HG03442 (cell line): ENCODE measurements at regions not wholly inside any gene's neighbourhood (a gene's known extent, or its start where the extent isn't known, plus 50 kb on each side); places are given as distances from the start of the nearest gene placed in this dataset.

Experiments used
- ATAC-seq: cut with Tn5 transposase; IDR thresholded peaks from one replicate; pipeline ENCODE4 v1.9.1; 2021; ENCODE audit warnings: mild to moderate bottlenecking, moderate library complexity; ENCODE audit not compliant: unreplicated experiment

GRCh38 chr4:149927514-149927913, 111.9 kb upstream of the IQCM start:
- ATAC-seq: no peak

- no peak for ATAC-seq
Observed at GRCh38 chr4:149928507-149928906, 112.9 kb upstream of the IQCM start.

GRCh38 chr4:149931431-149931830, 115.8 kb upstream of the IQCM start:
- ATAC-seq: no peak

GRCh38 chr4:149932188-149932587, 116.5 kb upstream of the IQCM start:
- no peak for ATAC-seq

- no peak for ATAC-seq
Observed at GRCh38 chr4:149933120-149933519, 117.5 kb upstream of the IQCM start.

- ATAC-seq: no peak
Observed at GRCh38 chr4:149933883-149934282, 118.2 kb upstream of the IQCM start.

GRCh38 chr4:149949381-149949780, 128.9 kb upstream of the DCLK2 start:
- ATAC-seq: no peak

- ATAC-seq: no peak
Observed at GRCh38 chr4:149951152-149951900, 126.9 kb upstream of the DCLK2 start.

- ATAC-seq: no peak
Observed at GRCh38 chr4:149952101-149952500, 126.1 kb upstream of the DCLK2 start.

- no peak for ATAC-seq
Observed at GRCh38 chr4:149952716-149953115, 125.5 kb upstream of the DCLK2 start.

- ATAC-seq: no peak
Observed at GRCh38 chr4:149955780-149956390, 122.4 kb upstream of the DCLK2 start.

GRCh38 chr4:149956678-149957077, 121.6 kb upstream of the DCLK2 start:
- ATAC-seq: no peak

- ATAC-seq: no peak
Observed at GRCh38 chr4:149961876-149962597, 116.2 kb upstream of the DCLK2 start.

- no peak for ATAC-seq
Observed at GRCh38 chr4:149964001-149964796, 114.0 kb upstream of the DCLK2 start.

- ATAC-seq: no peak
Observed at GRCh38 chr4:149965206-149965605, 113.0 kb upstream of the DCLK2 start.

- ATAC-seq: no peak
Observed at GRCh38 chr4:149972407-149972806, 105.8 kb upstream of the DCLK2 start.

- no peak for ATAC-seq
Observed at GRCh38 chr4:149973181-149973580, 105.1 kb upstream of the DCLK2 start.

GRCh38 chr4:149975172-149975571, 103.1 kb upstream of the DCLK2 start:
- no peak for ATAC-seq

GRCh38 chr4:149980121-149980682, 98.0 kb upstream of the DCLK2 start:
- ATAC-seq: peak; percentile 36

- ATAC-seq: peak; percentile 88
Observed at GRCh38 chr4:149980941-149981340, 97.3 kb upstream of the DCLK2 start.

- no peak for ATAC-seq
Observed at GRCh38 chr4:149983401-149983800, 94.8 kb upstream of the DCLK2 start.
